DMS114 treated with DMSO at 0.1 percent for 48 hours (cell line): ENCODE measurements at regions not wholly inside any gene's neighbourhood (a gene's known extent, or its start where the extent isn't known, plus 50 kb on each side); places are given as distances from the start of the nearest gene placed in this dataset.

ENCODE experiments used
- DNase-seq: peaks from one replicate; lab custom pipeline; 2025; ENCODE audit not compliant: unreplicated experiment; lab: John Stamatoyannopoulos, UW

DNA sequence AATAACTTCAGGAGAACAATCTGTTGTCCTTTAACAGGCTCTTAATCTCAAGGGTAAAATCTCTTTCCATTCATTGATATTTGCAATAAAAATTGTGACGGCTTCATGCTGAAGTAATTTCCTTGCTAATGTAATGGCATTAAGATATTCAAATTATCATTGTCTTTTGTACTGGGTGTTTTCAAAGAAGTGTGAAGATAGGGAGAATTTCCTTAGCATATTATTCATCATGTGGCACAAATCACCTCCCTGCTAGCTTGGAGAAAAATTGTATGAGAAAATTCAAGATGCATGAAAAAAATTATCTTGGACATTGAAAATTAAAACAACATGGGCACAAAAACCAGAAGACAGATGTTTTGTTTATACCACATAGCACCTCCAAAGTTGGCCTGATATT, 63.6 kb upstream of the ARID2 start:
- DNase-seq = no peak

DNA sequence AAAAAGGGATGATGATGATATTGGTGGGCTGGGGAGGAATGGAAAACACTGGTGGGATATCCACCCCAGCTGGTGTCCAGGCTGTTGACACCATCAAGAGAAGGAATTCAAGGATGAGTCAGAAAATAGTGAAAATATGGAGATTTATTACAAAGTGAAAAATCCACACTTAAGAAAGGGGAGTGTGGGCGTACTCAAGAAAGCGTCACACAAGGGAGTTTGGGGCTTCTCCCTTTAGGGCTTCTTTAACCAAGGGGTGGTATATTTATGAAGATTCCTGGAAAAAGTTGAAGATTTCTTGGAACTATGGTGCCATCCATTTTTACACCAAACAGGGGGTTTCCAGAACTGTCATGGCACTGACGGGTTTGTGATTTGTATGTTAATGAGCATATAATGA, 63.1 kb upstream of the ARID2 start:
- DNase-seq = no peak

DNA sequence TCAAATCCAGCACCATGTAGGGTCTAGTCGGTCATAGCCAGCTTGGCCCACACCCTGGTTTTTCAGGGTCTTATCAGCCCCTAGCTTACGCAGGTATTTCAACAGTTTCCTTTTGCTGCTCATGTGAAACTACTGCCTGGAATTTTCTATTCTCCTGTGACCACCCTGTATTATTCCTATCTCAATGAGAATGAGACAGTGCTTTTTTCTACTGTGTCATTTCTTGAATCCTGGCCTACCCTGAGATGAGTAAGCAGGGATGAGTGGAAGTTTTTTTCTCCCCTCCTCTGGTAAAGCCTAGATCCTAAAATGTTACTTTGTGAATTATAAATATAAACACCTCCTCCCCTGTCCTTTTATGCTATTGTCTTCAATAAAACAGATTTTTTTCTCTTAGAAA, 62.7 kb upstream of the ARID2 start:
- no peak for DNase-seq

DNA sequence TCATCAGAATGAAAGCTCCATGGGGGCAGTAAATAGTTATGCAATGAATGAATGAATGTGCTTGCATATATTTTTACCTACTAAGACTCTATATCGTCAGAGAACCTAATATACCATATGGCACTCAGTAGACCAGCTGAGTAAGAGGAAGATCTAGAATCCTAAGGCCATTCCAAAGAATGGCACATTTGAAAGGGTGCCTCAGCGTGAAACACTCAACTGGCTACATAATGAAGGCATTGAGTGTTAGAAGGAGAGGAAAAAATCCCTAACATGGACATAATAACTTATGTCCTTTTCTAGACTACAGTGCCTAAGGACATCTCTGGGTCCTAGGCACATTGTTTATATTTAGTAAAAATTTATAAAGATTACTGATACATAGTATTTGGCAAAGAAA, 61.7 kb upstream of the ARID2 start:
- DNase-seq = no peak

DNA sequence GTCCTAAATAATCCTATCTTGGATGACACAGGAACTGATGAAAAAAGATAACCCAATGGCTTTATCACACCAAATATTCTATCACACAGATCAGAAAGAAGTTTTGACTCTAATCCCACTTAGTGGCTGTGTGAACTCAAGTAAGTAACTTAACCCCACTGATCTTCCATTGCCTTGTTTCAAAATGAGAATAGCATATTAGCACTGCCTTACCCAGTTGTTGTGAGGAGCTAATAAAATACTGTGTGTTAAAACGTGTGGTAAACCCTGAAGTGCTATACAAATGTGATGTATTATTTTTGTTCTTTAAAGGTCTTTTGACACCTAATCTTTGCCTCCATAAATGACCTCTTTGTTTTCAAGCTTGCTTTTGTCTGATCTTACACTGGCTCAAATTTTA, 60.9 kb upstream of the ARID2 start:
- DNase-seq = no peak

DNA sequence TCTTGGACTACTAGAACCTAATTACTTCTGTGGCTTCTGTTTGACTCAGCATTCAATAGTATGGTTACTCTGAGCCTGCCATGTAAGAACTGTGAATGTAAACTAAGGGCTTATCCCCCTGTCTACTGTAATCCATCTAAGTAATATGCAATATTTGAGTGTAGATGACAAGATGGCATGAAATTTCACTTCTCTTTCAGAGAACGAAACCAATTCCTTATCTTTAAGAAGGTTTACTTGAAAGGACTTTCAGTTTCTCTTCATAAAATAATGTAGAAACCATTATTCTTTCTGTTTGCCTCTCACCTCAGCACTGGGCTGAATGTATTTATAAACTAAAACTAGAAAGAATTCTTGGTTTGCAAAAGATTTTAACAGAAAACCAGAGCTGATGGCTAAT, 60.4 kb upstream of the ARID2 start:
- no peak for DNase-seq

DNA sequence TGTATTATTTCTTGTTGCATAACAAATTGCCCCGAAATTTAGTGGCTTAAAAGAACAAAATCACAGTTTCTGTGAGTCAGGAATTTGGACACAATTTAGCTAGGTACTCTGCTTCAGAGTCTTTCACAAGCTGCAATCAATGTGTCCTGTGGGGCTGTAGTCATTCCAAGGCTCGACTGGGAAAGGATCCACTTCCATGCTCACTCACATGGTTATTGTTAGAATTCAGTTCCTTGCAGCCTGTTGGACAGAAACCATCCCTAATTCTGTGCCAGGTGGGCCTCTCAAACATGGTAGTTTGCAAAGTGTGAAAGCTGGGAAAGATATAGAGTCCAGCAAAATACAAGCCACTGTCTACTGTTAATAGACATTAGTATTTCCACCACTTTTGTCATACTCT, 59.7 kb upstream of the ARID2 start:
- no peak for DNase-seq

DNA sequence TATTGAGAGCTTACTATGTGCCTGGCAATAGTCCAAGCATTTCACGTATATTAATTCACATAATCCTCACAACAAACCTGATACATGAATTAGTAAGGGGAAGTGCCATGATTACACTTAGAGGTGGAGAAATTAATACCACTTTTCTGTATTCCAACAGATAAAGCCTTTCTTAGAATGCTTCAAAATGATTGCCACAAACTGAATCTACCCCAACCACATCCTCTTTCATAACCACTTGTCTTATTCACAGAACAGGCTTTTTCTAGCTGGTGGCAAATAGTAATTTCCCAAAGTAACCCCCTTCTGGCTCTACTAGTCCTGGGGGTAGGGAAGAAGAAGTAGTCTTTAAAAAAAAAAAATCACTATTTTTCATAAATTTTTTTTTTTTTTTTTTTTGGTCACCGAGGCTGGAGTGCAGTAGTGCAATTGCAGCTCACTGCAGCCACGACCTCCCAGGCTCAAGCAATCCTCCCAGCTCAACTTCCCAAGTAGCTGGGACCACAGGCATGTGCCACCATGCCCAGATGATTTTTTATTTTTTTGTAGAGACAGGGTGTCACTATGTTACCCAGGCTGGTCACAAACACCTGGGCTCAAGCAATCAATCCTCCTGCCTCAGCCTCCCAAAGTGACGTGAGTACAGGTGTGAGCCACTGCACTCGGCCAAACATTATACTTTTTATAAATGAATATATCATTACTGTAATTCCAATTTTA, 59.0 kb upstream of the ARID2 start:
- DNase-seq = no peak

DNA sequence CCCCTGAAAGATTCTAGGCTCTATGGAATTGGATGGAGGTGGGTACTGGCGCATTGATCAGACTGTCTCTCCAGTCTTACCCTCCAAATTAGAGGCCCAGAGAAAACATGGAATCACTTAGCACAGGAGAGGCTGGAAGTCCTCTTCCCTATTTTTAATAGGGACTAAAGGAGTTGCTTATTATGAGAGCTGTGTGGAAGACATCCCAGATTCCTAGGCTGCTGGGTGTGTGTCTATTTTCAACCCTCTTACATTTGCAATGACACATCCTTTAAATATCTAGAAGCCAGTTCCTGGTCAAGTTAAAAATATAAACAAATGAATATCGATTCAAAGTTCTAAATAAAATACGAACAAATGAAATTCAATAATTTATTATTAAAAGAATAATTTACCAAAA, 58.3 kb upstream of the ARID2 start:
- no peak for DNase-seq

DNA sequence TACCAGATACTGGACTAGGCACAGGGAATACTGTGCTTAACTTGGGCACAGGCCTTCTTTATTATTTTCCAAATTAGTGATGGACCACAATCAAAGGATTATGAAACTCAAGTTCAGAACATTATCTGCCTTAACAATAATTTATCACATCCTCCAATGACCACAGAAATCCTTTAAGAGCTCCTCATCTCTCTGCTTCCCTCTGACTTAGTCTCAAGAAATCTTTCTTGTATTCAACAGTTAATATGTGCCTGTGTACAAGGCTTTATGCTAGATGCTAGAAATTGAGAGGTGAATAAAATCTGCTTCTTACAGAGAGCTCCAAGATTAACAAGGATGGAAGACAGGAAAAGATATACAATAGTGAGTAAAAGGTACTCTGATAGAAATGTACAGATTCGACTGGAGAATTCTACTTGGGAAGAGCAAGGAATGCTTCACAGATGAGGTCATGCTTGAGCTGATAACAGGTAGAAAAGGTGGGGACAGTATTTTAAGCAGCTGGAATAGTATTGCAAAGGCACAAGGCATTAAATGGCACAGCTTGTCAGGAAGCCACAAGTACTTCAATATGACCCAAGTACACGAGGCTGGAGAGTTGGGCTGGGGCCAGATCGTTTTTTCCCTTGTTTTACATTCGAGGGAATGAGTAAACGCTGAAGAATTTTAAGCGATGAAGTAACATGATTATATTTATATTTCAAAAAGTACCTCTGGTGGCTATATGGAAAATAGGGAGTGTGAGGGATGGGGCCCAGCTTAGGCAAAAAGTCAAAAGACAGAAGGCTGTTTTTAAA, 55.1 kb upstream of the ARID2 start:
- no peak for DNase-seq

DNA sequence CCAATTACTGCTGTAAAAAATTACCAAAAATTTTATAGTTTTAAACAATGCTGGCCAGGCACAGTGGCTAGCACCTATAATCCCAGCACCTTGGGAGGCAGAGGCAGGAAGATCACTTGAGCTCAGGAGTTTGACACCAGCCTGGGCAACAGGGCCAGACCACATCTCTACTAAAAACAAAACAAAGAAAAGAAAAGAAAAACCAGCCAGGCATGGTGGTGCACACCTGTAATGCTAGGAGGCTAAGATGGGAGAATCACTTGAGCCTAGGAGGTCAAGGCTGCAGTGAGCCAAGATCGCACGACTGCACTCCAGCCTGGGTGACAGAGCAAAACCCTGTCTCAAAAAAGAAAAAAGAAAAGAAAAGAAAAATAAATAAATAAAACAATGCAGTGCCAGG, 54.0 kb upstream of the ARID2 start:
- DNase-seq = no peak
